Vagina (tissue), 2 donors: ENCODE measurements at regions not wholly inside any gene's neighbourhood (a gene's known extent, or its start where the extent isn't known, plus 50 kb on each side); places are given as distances from the start of the nearest gene placed in this dataset.

Experiments
- CTCF ChIP-seq, 3 experiments: fragments of 450-650 bp in 2 of 3; fragments of 200-600 bp in 1 of 3; sonication (generic) in 1 of 3; IDR thresholded peaks; one replicate each; pipeline ENCODE4 v1.5.1; 2017 to 2019; ENCODE audit warnings: antibody characterized with exemption in 3 of 3, mild to moderate bottlenecking in 2 of 3, moderate library complexity in 2 of 3
- POLR2A ChIP-seq, 2 donors: fragments of 450-650 bp; IDR thresholded peaks; one replicate each; pipeline ENCODE4 v1.6.1; 2017; ENCODE audit warnings: antibody characterized with exemption in 2 of 2, mild to moderate bottlenecking in 2 of 2, moderate library complexity in 2 of 2

GRCh38 chr2:71812736-71813135 lies 334.9 kb downstream of the CYP26B1 start:
- no peak for TF ChIP-seq CTCF (IDR thresholded peaks at IDR 0.05)
- no peak for TF ChIP-seq POLR2A (IDR thresholded peaks at IDR 0.05)
